ENCODE measurements at regions not wholly inside any gene's neighbourhood (a gene's known extent, or its start where the extent isn't known, plus 50 kb on each side); places are given as distances from the start of the nearest gene placed in this dataset.
"Not testable (repeated sequence)": the region's sequence is repeated elsewhere in the genome, so short reads cannot be mapped to it uniquely, and the experiment has no call there.

GRCh38 chr2:184141866-184142265 is 456.5 kb upstream of the ZNF804A start:
- DNase-seq: no peak

- no peak for DNase-seq
Measured at GRCh38 chr2:184154438-184154837, 443.9 kb upstream of the ZNF804A start.

DNA sequence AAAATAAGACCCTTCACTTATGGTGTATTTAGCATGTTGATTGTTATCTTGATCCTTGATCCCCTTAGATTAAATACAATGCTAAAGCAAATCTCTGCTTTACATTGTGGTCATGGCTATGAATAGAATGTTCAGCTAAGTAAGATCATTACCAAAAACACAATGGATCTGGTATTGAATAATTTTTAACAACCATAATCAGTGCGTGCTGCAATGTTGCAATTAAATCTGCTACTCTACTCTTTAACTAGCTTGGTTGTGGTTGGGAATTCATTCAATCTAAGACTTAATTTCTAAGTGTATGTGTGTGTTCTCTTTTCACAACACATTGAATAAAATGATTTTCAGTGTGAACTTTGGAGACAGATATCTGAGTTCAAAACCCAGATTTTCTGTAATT is 442.5 kb upstream of the ZNF804A start:
- no peak for DNase-seq

GRCh38 chr2:184157141-184157540 is 441.2 kb upstream of the ZNF804A start:
- no peak for DNase-seq

GRCh38 chr2:184162426-184162825 is 435.9 kb upstream of the ZNF804A start:
- no peak for DNase-seq

- not testable (repeated sequence) for DNase-seq
Measured at GRCh38 chr2:184168823-184169222, 429.5 kb upstream of the ZNF804A start.

- no peak for DNase-seq
Measured at GRCh38 chr2:184169366-184169765, 429.0 kb upstream of the ZNF804A start.

DNA sequence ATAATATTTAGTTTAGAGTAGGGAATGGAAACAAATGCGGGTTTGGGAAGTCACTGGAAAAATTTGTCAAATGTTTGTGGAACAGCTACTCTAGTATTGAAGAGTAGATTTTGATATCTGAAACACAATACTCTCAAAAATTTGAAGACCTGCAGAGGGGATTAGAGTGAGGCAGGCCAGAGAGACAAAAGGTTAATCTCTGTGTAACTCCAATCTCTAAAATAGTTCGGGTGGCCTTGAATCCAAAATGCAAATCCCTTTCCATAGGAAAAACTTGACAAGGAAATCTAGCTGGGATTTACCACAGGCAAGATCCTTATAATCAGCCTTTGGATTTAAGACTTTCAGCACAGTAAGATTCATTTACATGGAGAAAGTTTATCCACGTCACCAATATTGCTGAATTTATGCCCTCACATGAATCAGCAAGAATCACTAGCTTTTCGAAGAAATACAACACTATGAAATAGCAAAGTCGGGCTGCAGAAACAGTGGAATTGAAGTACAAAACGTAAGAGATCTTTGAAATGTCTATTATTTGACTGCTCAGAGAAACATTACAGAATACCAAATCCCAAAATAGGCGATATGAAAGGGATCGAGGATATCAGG is 423.7 kb upstream of the ZNF804A start:
- DNase-seq: no peak

DNA sequence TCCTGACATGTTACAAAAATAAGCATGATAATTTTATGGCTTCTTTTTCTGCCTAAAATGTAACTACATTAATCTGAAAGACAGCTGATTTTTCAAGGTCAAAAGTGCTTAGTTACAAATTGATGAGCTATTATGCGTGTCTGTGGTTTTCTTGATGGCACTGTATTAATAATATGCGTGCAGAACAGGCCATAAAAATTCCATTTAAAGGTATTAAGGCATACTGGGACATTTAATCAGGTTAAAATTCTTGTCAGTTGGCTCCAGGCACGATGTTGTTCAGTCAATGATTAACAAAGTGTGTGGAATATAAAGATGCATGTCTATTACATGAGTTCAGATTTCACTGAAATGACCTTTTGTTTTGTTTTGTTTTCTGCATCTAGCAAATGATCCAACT is 420.1 kb upstream of the ZNF804A start:
- no peak for DNase-seq

GRCh38 chr2:184186436-184186835 is 411.9 kb upstream of the ZNF804A start:
- DNase-seq: no peak

DNA sequence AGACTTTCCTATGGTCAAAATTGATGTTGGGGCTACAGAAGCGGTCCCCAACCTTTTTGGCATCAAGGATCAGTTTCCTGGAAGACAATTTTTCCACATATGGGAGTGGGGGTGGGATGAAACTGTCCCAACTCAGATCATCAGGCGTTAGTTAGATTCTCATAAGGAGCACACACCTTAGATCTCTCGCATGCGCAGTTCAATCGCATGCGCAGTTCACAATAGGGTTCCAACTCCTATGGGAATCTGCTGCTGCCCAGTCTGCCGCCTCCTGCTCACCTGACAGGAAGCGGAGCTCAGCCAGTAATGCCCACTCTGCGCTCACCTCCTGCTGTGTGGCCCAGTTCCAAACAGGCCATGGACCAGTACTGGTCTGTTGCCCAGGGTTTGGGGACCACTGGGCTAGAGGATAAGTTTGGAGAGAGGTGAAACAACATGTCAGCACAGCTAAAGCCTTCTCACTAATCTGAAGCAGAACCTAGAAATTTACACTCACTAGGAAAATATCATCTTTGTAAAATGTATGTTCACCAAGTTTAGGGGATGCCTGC is 410.8 kb upstream of the ZNF804A start:
- no peak for DNase-seq

- no peak for DNase-seq
Measured at GRCh38 chr2:184190725-184191124, 407.6 kb upstream of the ZNF804A start.

- DNase-seq: no peak
Measured at GRCh38 chr2:184192649-184193048, 405.7 kb upstream of the ZNF804A start.

GRCh38 chr2:184197413-184197812 is 400.9 kb upstream of the ZNF804A start:
- DNase-seq: no peak

DNA sequence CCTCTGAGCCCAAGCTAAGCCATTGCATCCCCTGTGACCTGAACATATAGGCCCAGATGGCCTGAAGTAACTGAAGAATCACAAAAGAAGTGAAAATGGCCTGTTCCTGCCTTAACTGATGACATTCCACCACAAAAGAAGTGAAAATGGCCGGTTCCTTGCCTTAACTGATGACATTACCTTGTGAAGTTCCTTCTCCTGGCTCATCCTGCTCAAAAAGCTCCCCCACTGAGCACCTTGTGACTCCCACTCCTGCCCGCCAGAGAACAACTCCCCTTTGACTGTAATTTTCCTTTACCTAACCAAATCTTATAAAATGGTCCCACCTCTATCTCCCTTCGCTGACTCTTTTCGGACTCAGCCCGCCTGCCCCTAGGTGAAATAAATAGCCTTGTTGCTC is 399.5 kb upstream of the ZNF804A start:
- not testable (repeated sequence) for DNase-seq

- no peak for DNase-seq
Measured at GRCh38 chr2:184199274-184199673, 399.1 kb upstream of the ZNF804A start.

DNA sequence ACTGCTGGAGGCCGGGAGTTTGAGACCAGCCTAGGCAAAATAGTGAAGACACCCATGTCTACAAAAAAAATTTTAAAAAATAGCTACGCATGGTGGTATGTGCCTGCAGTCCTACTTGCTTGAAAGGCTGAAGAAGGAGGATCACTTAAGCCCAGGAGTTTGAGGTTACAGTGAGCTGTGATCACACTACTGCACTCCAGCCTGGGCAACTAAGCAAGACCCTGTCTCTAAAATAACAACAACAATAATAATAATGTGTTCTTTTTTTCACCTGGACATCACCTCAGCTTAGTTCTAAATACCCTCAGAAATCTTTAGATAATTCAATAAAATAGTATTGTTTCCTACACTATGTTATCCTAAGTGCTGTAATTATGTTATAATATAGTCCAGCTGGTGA is 397.1 kb upstream of the ZNF804A start:
- DNase-seq: no peak

- no peak for DNase-seq
Measured at GRCh38 chr2:184203661-184204060, 394.7 kb upstream of the ZNF804A start.

DNA sequence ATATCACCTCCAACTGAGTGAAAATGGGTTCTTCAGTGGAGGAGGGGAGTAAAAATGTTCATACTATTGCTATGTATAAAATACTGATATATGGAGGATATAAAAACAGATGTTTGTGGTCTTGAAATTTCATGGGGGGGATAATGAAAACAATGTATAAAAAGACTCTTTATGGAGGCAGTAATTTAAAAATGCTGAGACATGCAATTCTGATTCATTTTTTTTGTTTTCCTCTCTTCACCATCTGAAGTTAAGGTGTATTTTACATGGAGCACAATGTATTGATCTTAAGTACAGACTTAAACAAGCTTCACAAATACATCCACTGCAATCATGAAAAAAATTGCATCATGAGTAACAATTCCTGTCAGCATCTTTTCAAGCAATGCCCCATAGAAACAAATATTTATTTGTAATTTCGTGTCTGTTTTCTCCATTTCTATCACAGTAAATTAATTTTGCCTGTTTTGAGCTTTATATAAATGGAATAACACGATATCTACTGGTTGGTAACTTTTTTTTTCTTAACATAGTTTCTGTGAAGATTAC is 393.2 kb upstream of the ZNF804A start:
- DNase-seq: no peak

DNA sequence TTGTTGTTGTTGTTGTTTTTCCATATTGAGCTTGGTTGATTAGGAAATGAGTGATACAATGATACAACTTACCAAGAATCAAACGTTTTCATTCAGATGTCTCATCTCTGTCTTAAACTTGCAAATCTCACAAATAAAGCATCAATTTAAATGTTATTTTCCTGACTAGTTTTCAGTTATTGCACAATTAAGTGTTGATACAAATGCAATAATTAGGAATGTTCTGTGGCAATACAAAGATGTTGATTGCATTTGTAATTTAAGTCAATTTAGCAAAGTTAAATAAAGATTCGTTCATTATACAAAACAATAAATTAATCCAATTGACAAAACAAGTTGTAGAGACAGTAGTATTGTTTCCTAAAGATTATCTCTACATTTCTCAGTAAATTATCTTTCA is 392.3 kb upstream of the ZNF804A start:
- no peak for DNase-seq

DNA sequence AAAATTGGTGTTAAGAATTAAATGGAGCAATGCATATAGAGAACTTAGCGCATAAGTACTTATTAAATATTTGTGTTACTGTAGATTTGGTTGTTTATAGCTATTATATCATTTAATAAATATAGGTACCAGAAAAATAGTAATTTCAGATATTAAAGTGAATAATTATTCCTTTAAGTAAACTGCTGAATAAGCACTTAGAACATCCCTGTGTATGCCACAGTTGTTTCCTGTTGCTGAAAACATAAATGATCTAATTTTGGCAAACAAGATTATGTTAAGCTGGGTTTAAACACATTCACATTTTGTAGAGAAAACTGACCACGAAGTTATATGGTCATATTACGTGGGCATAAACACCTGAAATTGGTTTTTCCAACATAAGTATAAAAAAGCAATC is 388.0 kb upstream of the ZNF804A start:
- no peak for DNase-seq

DNA sequence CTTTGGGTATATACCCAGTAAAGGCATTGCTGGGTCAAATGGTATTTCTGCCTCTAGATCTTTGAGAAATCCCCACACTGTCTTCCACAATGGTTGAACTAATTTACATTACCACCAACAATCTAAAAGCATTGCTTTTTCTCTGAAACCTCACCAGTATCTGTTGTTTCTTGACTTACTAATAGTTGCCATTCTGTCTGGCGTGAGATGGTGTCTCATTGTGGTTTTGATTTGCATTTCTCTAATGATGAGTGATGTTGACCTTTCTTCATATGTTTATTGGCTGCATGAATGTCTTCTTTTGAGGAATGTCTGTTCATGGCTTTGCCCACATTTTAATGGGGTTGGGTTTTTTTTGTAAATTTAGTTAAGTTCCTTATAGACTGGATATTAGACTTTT is 382.6 kb upstream of the ZNF804A start:
- no peak for DNase-seq

- no peak for DNase-seq
Measured at GRCh38 chr2:184256611-184257010, 341.7 kb upstream of the ZNF804A start.

DNA sequence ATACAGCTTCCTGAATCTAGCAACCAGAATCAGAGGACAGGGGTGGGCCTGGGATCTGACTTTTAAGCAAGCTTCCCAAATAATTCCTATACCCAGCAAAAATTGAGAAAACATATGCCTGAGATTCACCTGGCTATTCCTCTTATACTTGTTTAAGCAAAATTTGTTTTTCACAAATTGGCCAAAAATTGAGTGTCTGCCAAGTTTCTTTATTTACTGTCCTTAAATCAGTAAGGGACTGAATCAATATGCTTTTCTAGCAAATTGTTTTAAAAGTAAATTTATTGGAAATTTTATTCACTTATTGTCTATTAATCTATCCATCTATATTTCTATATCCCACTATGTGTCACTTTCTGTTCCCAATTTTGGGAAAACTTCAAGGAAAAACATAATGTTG is 337.0 kb upstream of the ZNF804A start:
- no peak for DNase-seq

DNA sequence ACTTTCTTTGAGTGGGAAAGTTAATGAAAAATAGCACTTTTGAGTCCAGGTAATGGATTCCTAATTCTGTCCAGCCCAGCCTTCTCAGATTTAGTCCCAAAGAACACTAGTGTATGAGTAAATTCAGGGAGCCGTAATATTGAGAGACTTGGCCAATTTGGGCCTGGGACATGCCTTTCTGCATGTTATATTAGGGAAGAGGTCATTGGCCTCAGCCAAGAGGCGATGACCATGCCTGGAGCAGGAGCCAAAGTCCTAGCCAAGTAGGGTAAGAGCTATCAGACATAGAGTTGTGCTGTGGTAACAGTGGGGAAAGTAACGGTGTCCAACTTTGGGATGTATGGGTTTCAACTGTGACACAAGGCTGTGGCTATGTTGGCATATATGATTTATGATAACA is 336.5 kb upstream of the ZNF804A start:
- DNase-seq: no peak
